NOMO-1 (cell line): ENCODE measurements at regions not wholly inside any gene's neighbourhood (a gene's known extent, or its start where the extent isn't known, plus 50 kb on each side); places are given as distances from the start of the nearest gene placed in this dataset.
"Not testable (repeated sequence)": the region's sequence is repeated elsewhere in the genome, so short reads cannot be mapped to it uniquely, and the experiment has no call there.

Experiments
- DNase-seq, 2 experiments: peaks; one replicate each; lab custom pipeline; 2025; ENCODE audit not compliant: unreplicated experiment in 2 of 2; lab: John Stamatoyannopoulos, UW

GRCh38 chr2:39999864-40000263, 220.8 kb upstream of the THUMPD2 start:
- DNase-seq: no peak

- no peak for DNase-seq
Observed at GRCh38 chr2:39998617-39999016, 219.6 kb upstream of the THUMPD2 start.

- DNase-seq: peak in 1 of 2 experiments; percentile 26
Observed at GRCh38 chr2:39996653-39997080, 217.6 kb upstream of the THUMPD2 start.

GRCh38 chr2:39995005-39995737, 216.1 kb upstream of the THUMPD2 start:
- DNase-seq: no peak

GRCh38 chr2:39994151-39994550, 215.1 kb upstream of the THUMPD2 start:
- DNase-seq: no peak

GRCh38 chr2:39991298-39991697, 212.2 kb upstream of the THUMPD2 start:
- no peak for DNase-seq

- no peak for DNase-seq
Observed at GRCh38 chr2:39990335-39990900, 211.4 kb upstream of the THUMPD2 start.

GRCh38 chr2:39989888-39990287, 210.8 kb upstream of the THUMPD2 start:
- DNase-seq: no peak

GRCh38 chr2:39981883-39982311, 202.8 kb upstream of the THUMPD2 start:
- no peak for DNase-seq

GRCh38 chr2:39975476-39976020, 196.5 kb upstream of the THUMPD2 start:
- no peak for DNase-seq

GRCh38 chr2:39968037-39968436, 189.0 kb upstream of the THUMPD2 start:
- DNase-seq: no peak

- not testable (repeated sequence) for DNase-seq
Observed at GRCh38 chr2:39960681-39961080, 181.6 kb upstream of the THUMPD2 start.

GRCh38 chr2:39954346-39954745, 175.3 kb upstream of the THUMPD2 start:
- DNase-seq: no peak

GRCh38 chr2:39949131-39949530, 170.1 kb upstream of the THUMPD2 start:
- DNase-seq: no peak

GRCh38 chr2:39948016-39948719, 169.1 kb upstream of the THUMPD2 start:
- no peak for DNase-seq

GRCh38 chr2:39947294-39948015, 168.4 kb upstream of the THUMPD2 start:
- no peak for DNase-seq

- no peak for DNase-seq
Observed at GRCh38 chr2:39942950-39943349, 163.9 kb upstream of the THUMPD2 start.

- no peak for DNase-seq
Observed at GRCh38 chr2:39938035-39938835, 159.2 kb upstream of the THUMPD2 start.

- no peak for DNase-seq
Observed at GRCh38 chr2:39937621-39938020, 158.6 kb upstream of the THUMPD2 start.

- DNase-seq: no peak
Observed at GRCh38 chr2:39934851-39935250, 155.8 kb upstream of the THUMPD2 start.
